Epidermal melanocyte (primary cell): ENCODE measurements at regions not wholly inside any gene's neighbourhood (a gene's known extent, or its start where the extent isn't known, plus 50 kb on each side); places are given as distances from the start of the nearest gene placed in this dataset.
"Not testable (repeated sequence)": the region's sequence is repeated elsewhere in the genome, so short reads cannot be mapped to it uniquely, and the experiment has no call there.

Experiments
- DNase-seq: peaks from one replicate; pipeline ENCODE4 v3.0.0; 2011; ENCODE audit warnings: low spot score; ENCODE audit not compliant: insufficient read length

GRCh38 chr18:51330148-51330547 is 132.7 kb upstream of the MEX3C start:
- DNase-seq, result no peak

DNA sequence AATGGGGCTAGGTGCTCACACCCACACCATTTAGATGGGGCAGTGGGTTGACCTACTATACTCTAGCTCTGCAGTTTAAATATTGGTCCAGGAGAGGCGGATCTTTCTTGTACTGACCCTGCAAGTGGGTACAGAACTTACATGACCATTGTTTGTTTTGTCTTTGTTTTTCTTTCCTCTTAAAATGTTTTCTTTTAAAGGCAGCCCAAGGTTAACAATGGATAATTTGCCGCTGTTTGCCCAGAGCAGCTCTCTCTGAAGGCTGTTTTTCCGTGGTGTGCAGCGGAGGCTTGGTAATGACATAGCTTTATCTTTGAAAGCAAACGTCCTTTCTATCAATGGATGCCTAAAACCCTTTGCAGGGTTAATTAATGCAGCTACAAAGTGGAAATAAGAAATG is 133.3 kb upstream of the MEX3C start:
- DNase-seq, result no peak

DNA sequence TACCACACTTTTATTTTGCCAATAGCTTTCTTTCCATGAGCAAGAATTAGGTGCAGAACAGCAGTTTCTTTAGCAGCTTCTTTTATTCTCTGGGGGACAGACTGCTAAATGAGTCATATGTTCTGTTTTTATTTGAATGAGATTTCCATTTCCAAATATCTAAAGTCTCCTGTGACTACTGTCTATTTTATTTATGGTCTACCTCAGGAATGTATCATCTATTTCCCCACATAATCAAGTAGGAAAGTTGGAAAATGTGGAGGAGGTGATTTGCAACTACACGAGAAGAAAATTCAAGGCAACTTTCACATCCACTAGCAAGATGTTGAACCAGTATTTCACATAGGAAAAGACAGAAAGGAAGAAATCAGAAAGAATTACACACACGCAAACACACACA is 139.9 kb upstream of the MEX3C start:
- DNase-seq, result no peak

DNA sequence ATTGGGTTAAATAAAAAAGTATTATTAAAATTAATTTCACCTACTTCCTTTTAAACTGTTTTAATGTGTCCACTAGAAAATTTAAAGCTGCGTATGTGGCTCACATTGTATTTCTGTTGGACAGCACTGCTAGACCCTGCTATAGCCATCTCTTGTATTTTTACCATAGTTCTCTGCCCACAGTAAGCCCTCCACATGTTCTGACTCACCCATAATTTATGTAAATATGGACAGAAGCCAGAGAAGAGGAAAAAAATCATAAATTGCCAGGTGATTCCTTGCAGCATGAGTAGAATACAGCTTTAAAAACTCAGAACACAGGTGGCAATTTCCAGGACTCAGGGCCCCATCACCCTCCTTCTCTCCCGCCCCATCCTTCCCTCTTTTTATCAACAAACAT is 142.4 kb upstream of the MEX3C start:
- DNase-seq, result no peak

DNA sequence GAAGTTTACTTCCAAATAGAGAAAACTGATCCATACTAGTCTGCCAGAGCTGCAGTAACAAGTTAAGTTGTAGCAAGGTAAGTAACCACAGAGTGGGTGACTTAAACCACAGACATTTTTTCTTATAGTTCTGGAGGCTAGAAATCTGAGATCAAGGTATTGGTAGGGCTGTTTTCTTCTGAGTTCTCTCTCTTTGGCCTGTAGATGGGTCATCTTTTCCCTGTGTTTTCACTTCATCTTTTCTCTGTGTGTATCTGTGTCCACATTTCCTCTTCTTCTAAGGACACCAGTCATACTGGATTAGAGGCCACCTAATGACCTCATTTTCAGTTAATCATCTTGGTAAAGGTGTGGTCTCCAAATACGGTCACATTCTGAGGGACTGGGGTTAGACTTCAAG is 142.9 kb upstream of the MEX3C start:
- no peak for DNase-seq

DNA sequence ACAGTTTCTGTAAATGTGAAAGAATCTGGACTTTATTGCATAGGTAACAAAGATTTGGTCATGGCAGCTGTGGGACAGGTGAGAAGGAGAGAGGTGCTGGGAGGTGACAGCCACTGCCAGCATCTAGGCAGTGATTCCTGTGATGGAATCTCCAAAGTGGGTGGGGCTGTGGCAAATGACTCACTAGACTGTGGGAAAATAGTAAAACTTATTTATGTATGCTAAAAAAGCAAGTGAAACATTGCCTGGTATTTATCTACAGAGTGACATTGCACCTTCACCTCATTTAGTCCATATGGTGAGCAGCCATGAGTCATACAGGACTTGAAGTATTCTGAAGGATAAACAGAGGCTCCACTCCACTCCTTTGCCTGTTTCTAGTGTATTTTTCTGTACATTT is 145.3 kb upstream of the MEX3C start:
- DNase-seq, result no peak

- DNase-seq, result no peak
These were observed 148.4 kb upstream of the MEX3C start for GRCh38 chr18:51345848-51346391.

- DNase-seq, result no peak
These were observed 148.9 kb upstream of the MEX3C start for GRCh38 chr18:51346404-51346803.

- no peak for DNase-seq
These were observed 152.6 kb upstream of the MEX3C start for GRCh38 chr18:51350081-51350480.

DNA sequence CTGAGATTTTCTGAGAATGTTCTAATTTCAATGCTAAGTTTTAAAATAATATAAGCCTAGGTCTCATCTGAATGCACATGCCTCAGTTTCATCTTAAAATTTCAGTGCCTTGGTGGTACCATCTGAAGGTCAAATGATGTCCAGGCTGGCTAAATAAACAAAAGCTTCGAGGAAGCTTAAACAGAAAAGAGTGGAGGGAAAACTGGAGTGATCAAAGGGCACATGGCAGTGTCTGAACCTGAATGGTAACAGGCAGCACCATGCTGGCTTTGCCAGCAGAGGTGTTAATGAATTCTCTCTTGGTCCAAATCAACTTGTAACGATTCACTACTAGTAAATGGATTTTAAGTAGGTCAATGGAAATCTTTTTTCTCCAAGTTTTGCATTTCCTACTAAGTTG is 158.4 kb upstream of the MEX3C start:
- no peak for DNase-seq

GRCh38 chr18:51360301-51360700 is 162.8 kb upstream of the MEX3C start:
- DNase-seq, result not testable (repeated sequence)

GRCh38 chr18:51361130-51361860 is 163.8 kb upstream of the MEX3C start:
- no peak for DNase-seq

GRCh38 chr18:51363384-51363783 is 165.9 kb upstream of the MEX3C start:
- no peak for DNase-seq

- DNase-seq, result no peak
These were observed 173.5 kb upstream of the MEX3C start for GRCh38 chr18:51370996-51371395.

GRCh38 chr18:51371929-51372328 is 174.4 kb upstream of the MEX3C start:
- no peak for DNase-seq

- no peak for DNase-seq
These were observed 184.6 kb upstream of the MEX3C start for GRCh38 chr18:51382081-51382480.

DNA sequence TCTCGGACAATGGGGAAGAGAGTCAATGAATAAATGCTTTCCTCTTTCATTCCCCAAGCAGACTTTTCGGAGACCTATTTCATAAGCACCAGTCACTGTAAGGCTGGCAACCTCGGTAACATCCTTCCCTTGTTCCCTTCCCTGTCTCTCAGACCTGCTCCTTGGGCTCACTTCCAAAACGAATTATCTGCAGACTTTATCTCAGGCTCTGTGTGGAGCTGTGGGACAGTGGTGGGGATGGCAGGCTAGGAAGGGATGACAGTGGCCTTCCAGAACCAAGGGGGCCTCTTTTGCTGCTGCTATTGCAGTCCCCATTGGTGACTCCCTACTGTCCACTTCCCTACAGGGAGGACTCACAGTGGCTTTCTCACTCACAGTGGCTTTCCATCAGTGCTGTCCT is 185.6 kb upstream of the MEX3C start:
- no peak for DNase-seq

DNA sequence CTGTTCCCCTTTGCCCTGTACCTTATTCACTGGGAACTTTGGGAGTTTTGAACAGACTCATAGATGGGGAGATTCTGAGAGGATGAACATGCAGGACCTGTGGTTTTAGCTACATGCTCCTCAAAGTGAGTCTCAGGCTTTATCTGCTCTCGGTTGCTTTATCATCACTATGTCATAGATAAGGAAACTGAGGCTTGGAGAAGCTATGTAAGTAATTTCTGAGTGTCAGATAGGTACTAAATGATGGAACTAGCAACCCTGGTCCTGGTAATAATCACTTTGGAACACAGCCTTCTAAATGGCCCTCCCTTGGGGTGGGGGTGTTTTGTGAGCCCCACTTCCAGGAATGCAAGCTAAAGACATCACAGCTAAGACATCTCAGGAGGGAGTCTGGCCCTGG is 186.2 kb upstream of the MEX3C start:
- no peak for DNase-seq

GRCh38 chr18:51385270-51385669 is 187.8 kb upstream of the MEX3C start:
- DNase-seq, result no peak

- DNase-seq, result no peak
These were observed 193.2 kb upstream of the MEX3C start for GRCh38 chr18:51390702-51391101.

DNA sequence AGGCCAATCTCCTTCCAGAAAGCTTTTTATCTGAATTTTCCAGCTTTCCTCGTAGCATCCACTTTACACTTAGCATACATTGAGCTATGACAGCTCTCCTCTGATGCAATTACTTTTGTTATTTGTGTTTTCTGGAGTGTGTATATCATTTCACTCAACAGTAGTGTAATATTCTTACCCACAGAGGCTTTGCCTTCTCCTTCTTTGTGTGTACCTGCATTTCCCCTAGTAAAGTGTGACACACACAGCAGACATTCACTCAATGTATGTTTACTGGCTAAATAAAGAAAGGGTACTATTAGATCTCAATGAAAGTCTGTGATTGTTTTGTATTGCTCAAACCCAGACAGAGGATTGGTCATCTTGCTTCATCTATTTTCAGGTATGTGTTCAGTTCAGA is 193.7 kb upstream of the MEX3C start:
- DNase-seq, result no peak

GRCh38 chr18:51391731-51392130 is 194.2 kb upstream of the MEX3C start:
- DNase-seq, result no peak

- no peak for DNase-seq
These were observed 200.0 kb upstream of the MEX3C start for GRCh38 chr18:51397347-51397962.
